C4-2B (cell line): ENCODE measurements at regions not wholly inside any gene's neighbourhood (a gene's known extent, or its start where the extent isn't known, plus 50 kb on each side); places are given as distances from the start of the nearest gene placed in this dataset.

ENCODE experiments used
- ZFX ChIP-seq: fragments of 450-650 bp; IDR thresholded peaks from 2 replicates; pipeline ENCODE4 v1.6.1; 2017
- TF ChIP-seq, protein P1 (sequence below): fragments of 450-650 bp; conservative IDR thresholded peaks from 2 replicates; pipeline ENCODE4 v1.5.1; 2017; ENCODE audit warnings: mild to moderate bottlenecking

- TF ChIP-seq, protein P1, sequence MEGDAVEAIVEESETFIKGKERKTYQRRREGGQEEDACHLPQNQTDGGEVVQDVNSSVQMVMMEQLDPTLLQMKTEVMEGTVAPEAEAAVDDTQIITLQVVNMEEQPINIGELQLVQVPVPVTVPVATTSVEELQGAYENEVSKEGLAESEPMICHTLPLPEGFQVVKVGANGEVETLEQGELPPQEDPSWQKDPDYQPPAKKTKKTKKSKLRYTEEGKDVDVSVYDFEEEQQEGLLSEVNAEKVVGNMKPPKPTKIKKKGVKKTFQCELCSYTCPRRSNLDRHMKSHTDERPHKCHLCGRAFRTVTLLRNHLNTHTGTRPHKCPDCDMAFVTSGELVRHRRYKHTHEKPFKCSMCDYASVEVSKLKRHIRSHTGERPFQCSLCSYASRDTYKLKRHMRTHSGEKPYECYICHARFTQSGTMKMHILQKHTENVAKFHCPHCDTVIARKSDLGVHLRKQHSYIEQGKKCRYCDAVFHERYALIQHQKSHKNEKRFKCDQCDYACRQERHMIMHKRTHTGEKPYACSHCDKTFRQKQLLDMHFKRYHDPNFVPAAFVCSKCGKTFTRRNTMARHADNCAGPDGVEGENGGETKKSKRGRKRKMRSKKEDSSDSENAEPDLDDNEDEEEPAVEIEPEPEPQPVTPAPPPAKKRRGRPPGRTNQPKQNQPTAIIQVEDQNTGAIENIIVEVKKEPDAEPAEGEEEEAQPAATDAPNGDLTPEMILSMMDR: no peak
- TF ChIP-seq ZFX: no peak
These were observed 487.2 kb downstream of the BTBD3 start for GRCh38 chr20:12404941-12405340.
